Activated CD4-positive, alpha-beta T cell treated with anti-CD3 and anti-CD28 coated beads, Interleukin-2, Interleukin-4, amounts not matched to agents 100 ng/mL and 50 ng/mL, durations not matched to agents 16 hours and 8 hours (primary cell): ENCODE measurements at regions not wholly inside any gene's neighbourhood (a gene's known extent, or its start where the extent isn't known, plus 50 kb on each side); places are given as distances from the start of the nearest gene placed in this dataset.

Source experiments
- DNase-seq: peaks from one replicate; pipeline ENCODE4 v3.0.0-alpha.2; 2020; ENCODE audit warnings: low spot score

DNA sequence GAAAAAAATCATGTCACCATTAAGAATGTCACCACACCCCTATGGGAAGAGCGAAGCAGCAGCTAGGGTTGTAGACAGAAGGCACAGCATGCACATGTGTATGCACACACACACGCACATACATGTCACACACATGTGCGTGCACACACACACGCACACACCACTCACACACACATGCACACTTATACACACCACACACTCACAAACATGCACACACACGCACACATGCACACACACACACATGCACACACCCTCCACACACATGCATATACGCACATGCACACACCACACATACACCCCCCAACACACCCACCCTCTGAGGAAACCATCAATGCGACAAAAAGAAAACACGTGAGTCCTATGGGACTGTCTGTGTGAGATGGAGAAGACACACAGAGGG is 205.4 kb downstream of the ENGASE start:
- no peak for DNase-seq

DNA sequence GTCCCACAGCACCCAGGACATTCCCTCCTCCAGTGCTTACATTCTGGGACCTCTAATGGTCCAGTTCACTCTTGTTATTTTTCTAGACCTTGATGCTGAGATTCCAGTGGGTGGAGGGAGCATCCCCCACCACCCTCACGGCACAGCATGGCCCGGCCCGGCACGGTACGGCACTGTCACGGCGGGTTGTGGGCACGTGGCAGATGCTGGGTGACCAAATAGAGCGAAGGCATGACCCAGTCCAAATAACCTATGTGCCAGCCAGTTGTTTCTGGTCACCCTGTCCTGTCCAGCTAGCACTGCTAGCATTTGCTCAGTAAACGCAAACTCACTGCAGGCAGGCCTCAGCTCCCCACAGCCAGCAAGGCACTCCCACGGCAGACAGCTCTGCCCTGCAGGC is 204.7 kb downstream of the ENGASE start:
- no peak for DNase-seq

DNA sequence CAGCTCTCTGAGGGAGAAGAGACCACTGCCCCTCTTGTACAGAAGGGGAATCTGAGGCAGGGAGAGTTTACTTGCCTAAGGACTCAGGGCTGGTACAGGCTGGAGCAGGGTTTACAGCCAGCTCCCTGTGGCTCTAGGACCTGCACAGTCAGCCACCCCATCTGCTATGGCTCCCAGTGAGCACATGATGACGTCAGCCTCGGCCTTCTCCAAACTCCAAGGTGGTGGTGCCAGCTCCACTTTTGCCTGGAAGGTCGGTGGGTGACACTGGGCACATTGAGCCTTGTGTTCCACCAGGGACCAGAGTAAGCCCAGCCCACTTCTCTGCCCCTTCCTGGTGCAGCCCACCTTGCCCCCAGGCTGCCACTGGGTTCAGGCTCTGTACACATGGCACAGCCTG is 202.2 kb downstream of the ENGASE start:
- no peak for DNase-seq

DNA sequence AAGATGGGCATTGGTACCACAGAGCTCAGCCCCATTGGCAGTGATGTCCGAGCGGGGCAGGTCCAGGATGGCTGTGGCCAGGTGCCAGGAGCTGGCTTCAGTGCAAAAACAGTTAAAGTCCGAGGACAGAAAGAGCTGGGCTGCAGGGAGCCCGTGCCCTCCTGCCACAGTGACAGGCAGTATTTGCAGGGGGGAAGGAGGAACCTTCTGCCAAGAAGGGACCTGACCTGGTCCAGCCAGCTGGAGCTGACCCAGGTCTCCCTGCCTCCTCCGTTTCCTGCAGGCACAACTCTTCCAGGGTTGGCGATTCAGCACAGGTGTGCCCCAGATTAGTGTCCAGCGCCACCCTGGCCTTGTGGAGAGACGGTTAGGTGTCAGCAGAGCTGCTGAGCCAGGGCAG is 199.0 kb downstream of the ENGASE start:
- no peak for DNase-seq

DNA sequence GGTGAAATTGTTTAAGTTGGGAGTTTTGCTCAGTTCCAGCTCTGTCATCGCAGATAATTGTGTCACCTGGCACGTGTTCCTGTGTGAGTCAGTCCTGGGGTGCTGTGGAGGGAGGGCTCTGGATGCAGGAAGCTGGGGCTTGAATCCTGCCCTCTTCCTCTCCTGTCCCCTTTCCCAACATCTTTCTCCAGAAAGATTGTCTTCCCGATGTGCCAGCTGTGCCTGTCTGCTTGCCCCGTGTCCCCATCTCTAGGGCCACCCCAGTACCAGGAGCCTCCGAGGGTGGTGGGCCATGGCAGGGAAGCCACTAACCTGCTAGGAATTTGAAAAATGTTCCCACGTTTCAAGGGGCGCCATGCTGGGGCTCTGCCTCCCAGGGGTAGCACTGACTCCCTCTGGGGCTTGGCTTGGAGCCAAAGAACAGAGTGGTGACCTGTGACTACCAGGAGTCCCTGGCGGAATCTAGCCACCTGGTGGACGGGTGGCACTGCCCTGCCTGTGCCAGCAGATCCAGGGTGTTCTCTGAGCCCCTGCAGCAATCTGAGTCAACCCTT is 198.1 kb downstream of the ENGASE start:
- DNase-seq: no peak

DNA sequence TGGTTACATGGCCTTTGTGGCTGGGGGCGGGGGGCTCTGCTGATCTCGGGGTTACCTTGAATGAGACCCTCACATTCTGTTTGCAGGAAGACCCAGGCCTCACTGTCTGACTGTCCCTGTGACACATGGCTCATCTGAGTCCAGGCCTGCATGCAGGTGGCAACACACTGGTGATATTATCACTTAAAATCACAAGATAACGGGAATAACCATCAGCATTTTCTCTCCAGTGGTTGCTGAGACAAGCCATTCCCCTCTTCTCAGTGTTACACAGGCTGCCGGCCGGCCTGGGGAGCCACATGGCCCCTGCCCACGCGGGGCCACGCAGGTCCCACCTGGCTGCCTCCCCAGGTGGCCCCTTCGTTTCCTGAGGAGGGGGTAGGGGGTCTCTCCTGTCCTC is 197.6 kb downstream of the ENGASE start:
- no peak for DNase-seq

DNA sequence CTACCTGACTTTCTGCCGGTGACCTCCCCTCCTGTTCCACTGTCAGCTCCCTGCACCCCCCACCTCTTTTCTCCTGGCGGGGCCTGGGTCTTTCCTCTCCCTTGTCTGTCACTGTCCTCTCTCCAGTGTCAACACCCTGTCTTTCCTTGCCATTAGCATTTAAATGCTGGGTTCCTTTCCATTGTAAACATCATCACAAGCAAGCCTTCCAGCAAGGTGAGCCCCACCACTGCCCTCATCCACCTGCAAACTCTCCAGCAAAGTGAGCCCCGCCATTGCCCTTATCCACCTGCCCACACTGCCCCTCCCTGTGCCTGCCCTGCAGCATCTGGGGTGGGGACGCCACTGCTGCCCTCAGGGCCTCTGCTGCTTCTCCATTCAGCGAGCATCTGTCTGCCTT is 195.0 kb downstream of the ENGASE start:
- DNase-seq: no peak

DNA sequence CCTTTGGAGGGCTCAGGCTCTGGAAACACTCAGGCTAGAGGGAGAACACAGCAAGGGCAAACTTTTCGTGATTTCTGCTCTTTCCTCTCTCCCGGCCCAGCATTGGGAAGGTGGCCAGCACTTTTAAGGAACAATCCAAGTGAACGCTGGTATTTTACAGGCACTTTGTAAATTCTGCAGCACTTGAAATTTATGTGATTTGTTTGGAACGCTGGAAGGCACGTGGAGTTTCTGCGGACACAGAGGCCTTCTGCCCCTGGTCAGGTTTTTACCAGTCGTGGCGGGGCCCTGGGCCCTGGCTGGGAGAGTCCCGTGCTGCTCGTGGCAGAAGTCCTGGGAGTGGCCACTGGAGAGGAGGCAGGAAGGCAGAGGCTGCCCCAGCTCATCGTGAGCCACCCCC is 188.6 kb downstream of the ENGASE start:
- DNase-seq: no peak

DNA sequence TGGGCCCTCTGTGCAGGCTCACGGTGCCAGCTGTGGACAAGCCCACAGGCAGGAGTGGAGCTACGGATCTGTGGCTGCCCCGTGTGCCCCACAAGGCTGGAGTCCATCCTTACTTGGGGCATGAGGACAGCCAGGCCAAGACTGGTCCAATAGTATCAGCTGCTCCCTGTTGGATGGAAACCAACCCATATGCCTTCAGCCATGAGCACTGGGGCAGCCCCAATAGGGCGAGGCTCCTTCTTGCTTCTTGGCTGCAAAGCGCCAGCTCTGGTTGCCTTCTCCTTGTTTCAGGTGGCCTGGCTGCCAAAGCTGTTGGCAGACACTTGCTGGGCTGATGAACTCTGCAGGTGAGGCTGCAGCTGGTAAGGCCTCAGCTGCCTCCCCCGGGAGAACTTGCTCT is 188.0 kb downstream of the ENGASE start:
- no peak for DNase-seq

DNA sequence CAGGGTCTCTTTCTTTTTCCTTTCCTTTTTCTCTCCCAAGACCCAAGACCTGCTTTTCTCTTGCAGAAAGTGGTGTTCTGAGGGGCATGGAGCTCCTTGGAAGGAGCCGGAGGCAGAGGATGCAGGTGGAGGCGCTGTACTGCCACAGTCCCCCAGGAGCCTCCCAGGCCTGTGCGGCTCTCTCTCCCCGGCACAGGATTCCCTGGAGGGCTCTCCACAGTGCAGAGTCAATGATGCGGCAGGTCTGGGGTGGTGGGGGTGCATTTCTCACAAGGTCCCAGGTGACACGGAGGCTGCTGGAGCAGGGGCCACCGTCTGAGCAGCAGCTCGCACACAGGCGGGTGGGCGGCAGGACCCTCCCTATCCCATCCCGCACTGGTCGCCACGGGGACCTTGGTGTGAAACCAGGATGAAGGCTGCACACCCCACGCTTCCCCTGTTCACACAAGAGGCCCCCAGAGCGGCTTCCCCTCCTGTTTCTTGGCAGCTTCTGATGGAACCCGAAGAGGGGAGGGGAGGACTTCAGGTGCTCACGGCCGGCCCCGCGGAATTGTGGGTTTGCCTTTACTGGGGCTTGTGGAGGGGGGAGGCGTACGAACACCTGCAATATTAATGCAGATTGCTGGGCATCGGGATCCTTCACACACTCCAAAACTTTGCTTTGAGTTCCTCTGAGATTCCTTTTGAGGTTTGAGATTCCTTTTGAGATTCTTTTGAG is 186.9 kb downstream of the ENGASE start:
- no peak for DNase-seq

DNA sequence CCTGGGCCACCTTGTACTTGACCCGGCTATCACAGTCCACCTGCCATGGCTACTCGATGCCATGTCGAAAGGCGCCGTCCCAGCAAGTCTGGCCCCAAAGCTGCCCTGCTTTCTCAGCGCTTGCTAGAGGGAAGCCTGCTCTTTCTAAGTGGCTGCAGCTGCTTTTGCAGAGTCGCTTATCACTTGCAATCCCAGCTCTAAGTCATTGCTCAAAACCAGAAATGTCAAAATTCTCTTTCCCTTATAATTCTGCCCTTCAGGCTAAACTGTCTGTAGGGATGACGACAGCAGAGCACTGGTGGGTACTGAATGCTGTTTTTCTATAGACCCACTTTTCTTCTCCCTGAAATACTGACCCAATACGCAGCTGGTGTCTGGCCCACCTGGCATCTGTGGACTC is 184.2 kb downstream of the ENGASE start:
- no peak for DNase-seq

DNA sequence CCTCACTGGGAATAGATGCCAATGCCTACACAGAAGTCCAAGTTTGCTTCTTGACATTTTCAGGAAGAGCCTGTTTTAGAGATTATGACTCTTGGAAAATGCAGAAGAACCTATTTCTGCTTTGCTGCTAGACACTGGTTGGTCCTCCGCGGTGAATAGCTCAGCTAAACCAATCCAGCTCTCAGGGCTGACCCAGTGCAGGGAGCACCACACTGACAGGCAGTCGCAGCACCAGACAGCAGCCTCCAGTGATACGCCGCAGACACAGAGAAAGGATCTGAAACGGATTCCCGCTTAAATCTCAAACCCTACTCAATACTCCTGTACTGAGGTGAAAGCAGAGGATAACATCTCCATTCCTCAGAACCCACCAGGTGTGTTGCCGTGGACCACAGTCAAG is 183.4 kb downstream of the ENGASE start:
- DNase-seq: no peak

DNA sequence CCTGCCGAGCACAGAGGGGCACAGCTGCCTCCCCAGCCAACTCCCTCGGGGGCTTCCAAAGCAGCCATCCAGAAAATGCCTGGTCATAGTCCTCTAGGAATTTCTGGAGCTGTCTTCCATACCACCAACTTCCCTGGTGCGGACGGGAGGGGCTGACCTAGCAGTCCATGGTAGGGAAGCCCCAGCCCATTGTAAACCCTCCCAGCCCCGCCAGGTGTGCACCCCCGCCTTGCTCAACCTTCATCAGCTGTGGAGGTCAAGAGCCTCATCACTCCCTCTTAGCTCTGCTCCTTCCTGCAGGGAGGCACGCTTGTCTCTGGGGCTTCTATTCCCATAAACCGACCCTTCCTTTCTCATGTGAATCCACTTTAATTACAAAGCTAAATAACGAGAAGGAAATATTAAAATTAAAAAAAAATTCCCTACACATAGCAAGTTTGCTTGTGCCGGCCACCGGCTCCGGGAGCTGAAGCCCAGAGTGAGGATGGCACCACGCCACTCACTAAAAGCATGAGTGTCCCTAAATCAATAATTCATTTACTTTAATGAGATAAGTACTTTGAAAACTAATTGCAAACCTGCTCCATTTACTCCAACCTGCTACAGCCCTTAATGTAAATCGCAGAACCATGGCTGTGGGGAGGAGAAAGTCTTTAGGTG is 181.4 kb downstream of the ENGASE start:
- DNase-seq: no peak

DNA sequence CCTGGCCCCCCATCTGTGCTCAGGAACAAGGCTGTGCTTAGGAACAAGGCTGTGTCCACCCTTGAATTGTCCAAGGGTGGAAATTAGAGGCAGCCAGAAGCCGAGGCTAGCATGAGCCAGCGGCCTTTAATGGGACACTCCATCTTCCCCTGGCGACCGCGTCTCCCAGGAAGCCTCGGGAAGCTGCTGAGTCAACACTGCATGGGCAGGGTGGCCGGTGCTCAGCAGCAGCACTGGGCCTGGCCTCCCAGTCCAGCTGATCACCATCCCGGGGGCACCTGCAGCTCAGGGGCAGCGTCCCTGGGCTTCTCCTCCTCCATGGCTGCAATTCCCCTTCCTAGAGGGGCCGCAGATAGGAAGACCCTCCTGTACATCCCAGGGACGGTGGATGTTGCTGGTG is 180.8 kb downstream of the ENGASE start:
- no peak for DNase-seq

DNA sequence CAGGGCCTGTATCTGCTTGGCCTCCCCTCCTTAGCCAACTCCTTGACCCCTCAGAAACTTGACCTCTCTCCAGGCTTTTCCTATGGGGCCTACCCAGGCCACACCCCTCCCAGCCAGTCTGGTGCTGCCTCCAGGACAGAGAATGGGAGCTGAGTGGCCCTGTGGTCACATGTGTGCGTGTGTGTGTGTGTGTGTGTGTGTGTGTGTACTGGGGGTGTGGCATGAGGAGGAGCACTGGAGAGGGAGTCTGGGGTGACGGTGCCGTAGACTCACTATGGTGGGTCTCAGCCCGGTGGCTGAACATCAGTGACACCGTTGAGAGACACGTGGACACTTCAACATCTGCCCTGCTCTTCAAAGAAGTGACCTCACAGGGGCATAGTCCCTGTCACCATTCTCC is 180.4 kb downstream of the ENGASE start:
- DNase-seq: no peak

DNA sequence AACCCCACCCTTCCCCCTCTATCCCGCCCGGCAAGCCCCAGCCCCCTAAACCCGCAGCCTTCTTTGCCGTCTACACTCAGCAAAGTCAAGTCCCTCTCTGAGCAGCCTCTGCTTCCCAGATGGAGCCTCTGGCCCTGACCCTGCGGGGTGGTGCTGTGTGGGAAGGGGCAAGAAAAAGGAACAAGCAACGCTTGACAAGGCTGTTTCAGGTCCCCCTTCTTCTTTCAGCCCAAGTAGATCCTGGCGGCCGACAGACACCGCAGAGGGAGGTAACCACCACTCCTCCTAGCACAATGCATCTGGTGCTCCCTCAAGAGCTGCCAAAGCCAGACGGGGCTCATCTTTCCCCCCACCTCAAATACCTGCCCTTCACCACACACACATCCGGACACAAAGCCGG is 178.3 kb downstream of the ENGASE start:
- no peak for DNase-seq

DNA sequence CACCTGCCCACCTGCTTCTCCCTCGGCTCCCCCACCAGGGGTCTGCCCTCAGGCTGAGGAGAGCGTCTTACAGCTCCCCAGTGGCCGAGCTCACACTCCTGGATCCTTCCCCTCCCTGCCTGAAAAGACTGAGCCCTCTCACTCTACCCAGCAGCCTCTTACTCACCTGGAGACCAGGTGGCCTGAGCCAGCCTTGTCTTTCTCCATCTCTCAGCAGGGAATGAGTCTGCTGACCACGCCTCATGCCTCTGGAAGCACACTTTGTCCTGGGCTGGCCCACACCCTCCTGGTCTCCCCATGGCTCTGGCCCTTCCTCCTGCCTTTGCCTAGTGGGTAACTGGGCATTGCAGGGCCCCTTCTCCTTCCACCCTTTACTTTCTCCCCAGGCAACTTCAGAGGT is 177.2 kb downstream of the ENGASE start:
- DNase-seq: no peak

DNA sequence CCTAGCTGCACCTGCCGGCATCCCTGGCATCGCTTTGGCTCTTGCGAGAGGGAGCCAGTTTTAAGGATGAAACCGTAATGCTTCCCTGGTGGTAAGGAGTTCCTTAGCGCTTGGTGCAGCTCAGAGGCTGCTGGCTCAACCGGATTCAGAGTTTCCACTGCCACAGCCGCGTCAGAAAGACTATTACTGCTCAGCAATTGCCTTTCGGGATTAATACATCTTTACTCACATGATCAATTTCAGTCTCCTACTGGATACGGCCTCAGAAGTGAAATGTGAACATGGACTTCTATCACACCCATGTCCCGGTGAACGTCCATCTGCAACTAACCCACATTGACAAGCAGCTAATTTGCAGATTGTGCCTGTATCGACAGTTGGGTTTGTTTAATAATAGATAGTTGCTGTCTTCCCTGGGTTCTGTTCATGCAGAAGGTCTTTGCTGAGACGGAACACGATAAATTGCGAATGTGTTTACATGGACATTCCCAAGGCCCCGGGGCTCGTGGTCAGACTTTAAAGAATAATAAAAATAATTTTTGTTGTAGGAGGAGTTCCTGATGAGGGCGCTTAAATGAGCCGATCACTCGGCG is 175.4 kb downstream of the ENGASE start:
- no peak for DNase-seq

DNA sequence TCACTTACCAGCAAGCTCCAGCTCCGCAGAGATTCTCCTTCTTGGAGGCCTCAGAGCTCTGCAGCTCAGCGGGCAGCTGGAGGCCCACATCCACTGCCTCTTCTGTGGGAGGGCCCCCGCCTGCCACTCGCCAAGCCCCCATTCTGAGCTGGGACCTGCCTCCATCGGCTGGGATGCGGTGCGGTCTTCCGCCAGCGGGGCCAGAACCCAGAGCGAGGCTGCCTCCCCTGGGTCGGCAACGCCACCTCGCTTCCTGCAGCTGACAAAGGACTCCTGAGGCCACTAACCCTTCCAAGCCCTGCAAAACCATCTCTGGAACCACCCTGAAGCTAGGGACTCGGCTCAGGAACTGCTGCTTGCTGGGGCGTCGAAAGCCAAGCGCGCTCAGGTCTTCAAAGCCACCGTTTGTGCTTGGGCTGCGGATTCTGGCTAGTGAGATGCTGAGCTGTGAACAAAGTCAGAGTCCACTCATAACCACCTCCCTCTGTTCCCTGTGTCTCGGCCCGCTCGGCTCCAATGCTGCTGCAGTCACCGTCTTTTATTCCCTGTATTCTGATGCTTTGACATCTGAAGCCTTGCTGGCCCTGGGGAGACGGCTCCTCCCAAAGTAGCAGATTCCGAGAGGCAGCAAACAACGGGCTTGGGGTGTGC is 174.3 kb downstream of the ENGASE start:
- no peak for DNase-seq

DNA sequence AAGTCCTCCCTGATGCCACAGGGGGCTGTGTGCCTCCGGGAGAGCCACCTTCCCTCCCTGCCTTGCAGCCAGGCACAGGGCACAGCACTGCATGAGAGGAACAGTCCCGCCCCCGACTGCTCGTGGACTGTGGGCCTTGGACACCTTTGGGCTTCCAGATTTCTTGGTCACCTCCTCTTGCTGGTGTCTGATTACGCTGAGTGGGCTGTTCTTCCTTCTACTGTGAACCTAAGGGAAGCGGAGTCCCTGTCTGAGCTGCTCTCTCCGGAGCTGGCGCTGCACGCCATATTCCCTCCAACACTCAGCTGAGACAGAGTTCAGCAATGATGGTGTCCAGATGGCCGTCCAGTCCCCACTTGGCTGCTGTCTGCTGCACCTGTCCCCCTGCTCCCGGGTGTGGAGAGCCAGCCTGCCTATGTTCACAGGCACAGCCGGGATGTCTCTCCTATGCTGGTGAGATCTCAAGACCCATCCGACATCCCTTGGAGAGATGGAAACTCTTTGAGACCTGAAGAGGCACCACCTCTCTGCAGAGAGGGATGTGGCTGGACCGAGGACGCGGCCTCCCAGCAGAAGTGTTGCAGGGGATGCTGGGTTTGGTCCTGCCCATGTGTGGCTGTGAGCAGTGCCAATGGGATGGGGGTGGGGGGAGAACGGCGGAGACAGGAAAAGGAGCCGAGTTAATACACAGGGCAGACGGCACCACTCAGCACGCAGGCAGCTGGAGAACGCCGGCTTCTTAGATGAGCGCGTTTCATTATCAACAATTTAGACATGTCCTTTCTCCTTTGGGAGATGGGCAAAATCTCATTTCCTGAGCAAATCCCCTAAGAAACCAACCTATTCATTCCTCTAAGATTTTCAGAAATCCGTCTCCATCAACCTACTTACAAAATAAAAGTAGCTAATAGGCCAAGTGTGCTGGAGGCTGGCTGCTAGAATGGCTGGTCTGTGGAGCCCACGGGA is 171.9 kb downstream of the ENGASE start:
- DNase-seq: no peak

DNA sequence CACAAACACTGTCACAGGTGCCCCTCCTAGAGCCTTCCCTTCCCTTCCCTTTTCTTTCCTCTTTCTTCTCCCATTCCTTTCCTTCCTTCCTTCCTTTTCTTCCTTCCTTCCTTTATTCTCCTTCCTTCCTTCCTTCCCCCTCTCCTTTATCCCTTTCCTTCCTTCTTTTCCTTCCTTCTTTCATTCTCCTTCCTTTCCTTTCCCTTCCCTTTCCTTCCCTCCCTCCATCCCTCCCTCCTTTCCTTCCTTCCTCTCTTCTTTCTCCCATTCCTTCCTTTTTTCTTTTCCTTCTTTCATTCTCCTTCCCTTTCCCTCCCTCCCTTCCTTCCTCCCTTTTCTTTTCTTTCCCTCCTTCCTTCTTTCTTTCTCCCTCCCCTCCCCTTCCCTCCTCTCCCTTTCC is 170.0 kb downstream of the ENGASE start:
- no peak for DNase-seq

DNA sequence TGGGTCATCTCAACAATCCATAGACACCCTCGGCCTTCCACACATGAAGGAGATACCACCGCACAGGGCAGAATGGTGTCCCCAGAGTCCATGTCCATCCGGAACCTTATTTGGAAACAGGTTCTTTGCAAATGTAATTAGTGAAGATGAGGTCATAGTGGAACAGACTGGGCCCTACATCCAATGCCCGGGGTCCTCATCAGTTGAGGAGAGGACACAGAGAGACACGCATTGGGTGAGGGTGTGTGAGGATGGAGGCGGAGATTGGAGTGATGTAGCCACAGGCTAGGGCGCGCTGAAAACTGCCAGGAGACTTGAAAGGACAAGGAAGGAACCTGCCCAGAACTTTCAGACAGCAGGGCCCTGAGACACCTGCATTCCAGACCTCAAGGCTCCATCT is 169.4 kb downstream of the ENGASE start:
- DNase-seq: no peak
